Fibroblast of lung (primary cell): ENCODE measurements at regions not wholly inside any gene's neighbourhood (a gene's known extent, or its start where the extent isn't known, plus 50 kb on each side); places are given as distances from the start of the nearest gene placed in this dataset.
A peak's percentile ranks its signal among the peaks of the same experiment; 100 is the strongest.

Source experiments
- DNase-seq, 2 donors: peaks; one replicate each; pipeline versions ENCODE4 v3.0.0 to v3.0.0-alpha.2; 2010; ENCODE audit warnings: low read depth in 2 of 2
- H2AFZ ChIP-seq: 2 replicates; pipeline ENCODE4 v1.5.1; 2012; ENCODE audit warnings: low read length, control low read depth, inconsistent platforms
- H3K27ac ChIP-seq: 2 replicates; pipeline ENCODE4 v1.5.1; 2011; ENCODE audit warnings: low read length, control low read depth; ENCODE audit not compliant: insufficient read depth
- H3K27me3 ChIP-seq: 2 replicates; pipeline ENCODE4 v1.5.1; 2011; ENCODE audit warnings: mild to moderate bottlenecking, low read length; ENCODE audit not compliant: control insufficient read depth, insufficient read depth
- H3K36me3 ChIP-seq: 2 replicates; pipeline ENCODE4 v1.5.1; 2011; ENCODE audit warnings: low read length; ENCODE audit not compliant: control insufficient read depth, insufficient read depth
- H3K4me1 ChIP-seq: 2 replicates; pipeline ENCODE4 v1.5.1; 2011; ENCODE audit warnings: low read length; ENCODE audit not compliant: control insufficient read depth, insufficient read depth; ENCODE audit errors: extremely low read depth
- H3K4me2 ChIP-seq: 2 replicates; pipeline ENCODE4 v1.5.1; 2011; ENCODE audit warnings: low read length, control low read depth; ENCODE audit not compliant: insufficient read depth; ENCODE audit errors: extremely low read depth
- H3K4me3 ChIP-seq, 4 experiments: fragments of 200-600 bp in 1 of 4; sonication (generic) in 1 of 4; replicated peaks in 1 of 4; 2 replicates each; pipeline ENCODE4 v1.5.1; 2011 to 2016; ENCODE audit warnings: low read length in 4 of 4, low read depth in 3 of 4, mild to moderate bottlenecking in 3 of 4, control low read depth in 2 of 4, inconsistent platforms in 1 of 4, mixed read lengths in 1 of 4; ENCODE audit not compliant: insufficient read depth in 1 of 4; ENCODE audit errors: control extremely low read depth in 1 of 4
- H3K79me2 ChIP-seq: 2 replicates; pipeline ENCODE4 v1.5.1; 2012; ENCODE audit warnings: mild to moderate bottlenecking, low read length, inconsistent platforms; ENCODE audit not compliant: control insufficient read depth, insufficient read depth
- H3K9ac ChIP-seq: 2 replicates; pipeline ENCODE4 v1.5.1; 2011; ENCODE audit warnings: mild to moderate bottlenecking, low read length, control low read depth; ENCODE audit not compliant: insufficient read depth
- H3K9me3 ChIP-seq: 2 replicates; pipeline ENCODE4 v1.5.1; 2012; ENCODE audit warnings: low read depth, low read length; ENCODE audit not compliant: control insufficient read depth, insufficient read depth
- H4K20me1 ChIP-seq: 2 replicates; pipeline ENCODE4 v1.5.1; 2011; ENCODE audit warnings: low read length; ENCODE audit not compliant: control insufficient read depth, insufficient read depth; ENCODE audit errors: extremely low read depth
- CTCF ChIP-seq, 2 donors: IDR thresholded peaks in 1 of 2; conservative IDR thresholded peaks in 1 of 2; 1 replicate in 1 of 2; 2 replicates in 1 of 2; pipeline ENCODE4 v1.5.1; 2011 to 2012; ENCODE audit warnings: low read length in 2 of 2, control low read depth in 1 of 2, inconsistent platforms in 1 of 2, low read depth in 1 of 2, mild to moderate bottlenecking in 1 of 2
- EZH2 ChIP-seq: IDR thresholded peaks from 2 replicates; pipeline ENCODE4 v1.5.1; 2012; ENCODE audit warnings: low read length, control low read depth, mild to moderate bottlenecking; ENCODE audit errors: missing control alignments

GRCh38 chr2:118363604-118364003, 275.3 kb downstream of the INSIG2 start:
- Histone ChIP-seq H3K4me3 (no peak overlapping the region), H3K9ac (no peak overlapping the region), H3K79me2 (no peaks in the 10 kb centered on the region), H3K4me2 (no peak overlapping the region), H3K27me3 (no peaks in the 10 kb centered on the region), H3K4me1 (no peaks in the 10 kb centered on the region), H3K9me3 (no peaks in the 10 kb centered on the region), H3K36me3 (no peaks in the 10 kb centered on the region), H3K27ac (no peak overlapping the region), H2AFZ (no peak overlapping the region), H4K20me1 (no peaks in the 10 kb centered on the region)
- no peak for DNase-seq
- no peak for TF ChIP-seq CTCF (conservative IDR thresholded peaks at IDR 0.05 in 1 of 2, IDR thresholded peaks at IDR 0.05 in 1 of 2; ENCODE audit: low read depth in 1 of 2, low read length in 2 of 2)
- no peak for TF ChIP-seq EZH2

GRCh38 chr2:118356051-118356450, 267.8 kb downstream of the INSIG2 start:
- DNase-seq: no peak
- TF ChIP-seq CTCF (conservative IDR thresholded peaks at IDR 0.05 in 1 of 2, IDR thresholded peaks at IDR 0.05 in 1 of 2; ENCODE audit: low read depth in 1 of 2, low read length in 2 of 2) (no peak), EZH2 (no peak)
- no peaks in the 10 kb centered on the region for H3K27me3 ChIP-seq
- H4K20me1 ChIP-seq: no peaks in the 10 kb centered on the region
- H3K4me1 ChIP-seq: no peaks in the 10 kb centered on the region
- no peaks in the 10 kb centered on the region for H3K79me2 ChIP-seq
- no peak overlapping the region for H3K27ac ChIP-seq
- H3K9ac ChIP-seq: no peak overlapping the region
- no peaks in the 10 kb centered on the region for H3K9me3 ChIP-seq
- no peaks in the 10 kb centered on the region for H3K36me3 ChIP-seq
- no peak overlapping the region for H3K4me3 ChIP-seq
- H2AFZ ChIP-seq: no peak overlapping the region
- H3K4me2 ChIP-seq: no peak overlapping the region

- Histone ChIP-seq H3K9me3 (no peaks in the 10 kb centered on the region), H3K4me1 (no peaks in the 10 kb centered on the region), H3K9ac (no peak overlapping the region), H3K27ac (no peak overlapping the region), H3K79me2 (no peaks in the 10 kb centered on the region), H3K4me2 (no peak overlapping the region), H3K36me3 (no peaks in the 10 kb centered on the region), H2AFZ (no peak overlapping the region), H3K4me3 (no peak overlapping the region), H3K27me3 (no peaks in the 10 kb centered on the region), H4K20me1 (no peaks in the 10 kb centered on the region)
- TF ChIP-seq CTCF (conservative IDR thresholded peaks at IDR 0.05 in 1 of 2, IDR thresholded peaks at IDR 0.05 in 1 of 2; ENCODE audit: low read depth in 1 of 2, low read length in 2 of 2): no peak
- no peak for TF ChIP-seq EZH2
- peak in 1 of 2 donors; percentile 2 for DNase-seq
These were observed 263.5 kb downstream of the INSIG2 start for GRCh38 chr2:118351796-118352195.
